ENCODE measurements at regions not wholly inside any gene's neighbourhood (a gene's known extent, or its start where the extent isn't known, plus 50 kb on each side); places are given as distances from the start of the nearest gene placed in this dataset.

DNA sequence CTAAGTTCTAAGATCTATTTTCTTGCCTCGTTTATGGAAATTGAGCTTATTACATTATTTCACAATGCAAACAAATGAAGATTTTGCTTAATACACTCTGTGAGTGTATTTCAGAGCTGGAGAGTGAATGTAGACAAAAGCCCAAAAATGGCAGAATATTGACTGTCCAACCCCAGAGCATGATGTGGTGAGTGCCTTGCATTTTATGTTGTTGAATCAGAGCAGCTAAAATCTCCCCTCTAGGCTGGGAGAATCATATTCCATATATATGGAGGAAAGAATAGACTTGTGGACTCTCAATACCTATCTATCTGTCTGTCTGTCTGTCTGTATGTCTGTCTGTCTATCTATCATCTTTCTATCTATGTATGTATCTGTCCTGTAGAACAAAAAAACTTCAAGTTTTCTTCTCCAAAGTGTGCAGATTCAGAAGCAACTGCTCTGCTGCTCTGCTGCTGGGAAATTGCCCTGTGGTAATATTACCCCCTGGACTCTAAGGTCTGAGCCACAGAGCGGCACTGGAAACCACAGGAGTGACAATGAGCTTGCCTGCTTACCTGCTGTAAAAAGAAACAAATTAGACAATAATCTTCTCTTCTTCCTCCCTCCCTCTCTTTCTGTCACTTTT, 209.4 kb upstream of the PRICKLE1 start:
- no peak overlapping the region for H3K27ac Mint-ChIP-seq

GRCh38 chr12:42794806-42795205, 205.3 kb upstream of the PRICKLE1 start:
- Histone ChIP-seq H3K9ac (no peak overlapping the region), H3K27ac (no peak overlapping the region), H2AFZ (replicated peaks) (no peak overlapping the region), H3K4me3 (no peak overlapping the region), H4K20me1 (ENCODE audit: low read depth) (no peaks in the 10 kb centered on the region), H3K27me3 (no peaks in the 10 kb centered on the region), H3K4me2 (no peak overlapping the region), H3K9me3 (ENCODE audit: low read depth) (no peaks in the 10 kb centered on the region), H3F3A (ENCODE audit: low read depth) (no peaks in the 10 kb centered on the region), H3K4me1 (no peaks in the 10 kb centered on the region), H3K79me2 (ENCODE audit: low read depth) (no peaks in the 10 kb centered on the region), H3K36me3 (no peaks in the 10 kb centered on the region)
- Mint-ChIP-seq H3K27me3 (ENCODE audit: insufficient read depth, low read depth) (no peaks in the 10 kb centered on the region), H3K36me3 (no peaks in the 10 kb centered on the region), H3K4me1 (peaks cover 15% of the 10 kb centered on the region), H3K4me3 (no peak overlapping the region), H3K27ac (no peak overlapping the region), H3K9me3 (no peaks in the 10 kb centered on the region)
- no peak for TF ChIP-seq EZH2 (IDR thresholded peaks at IDR 0.05)
- TF ChIP-seq EZH2phosphoT487 (IDR thresholded peaks at IDR 0.05): no peak
- TF ChIP-seq, protein P1, sequence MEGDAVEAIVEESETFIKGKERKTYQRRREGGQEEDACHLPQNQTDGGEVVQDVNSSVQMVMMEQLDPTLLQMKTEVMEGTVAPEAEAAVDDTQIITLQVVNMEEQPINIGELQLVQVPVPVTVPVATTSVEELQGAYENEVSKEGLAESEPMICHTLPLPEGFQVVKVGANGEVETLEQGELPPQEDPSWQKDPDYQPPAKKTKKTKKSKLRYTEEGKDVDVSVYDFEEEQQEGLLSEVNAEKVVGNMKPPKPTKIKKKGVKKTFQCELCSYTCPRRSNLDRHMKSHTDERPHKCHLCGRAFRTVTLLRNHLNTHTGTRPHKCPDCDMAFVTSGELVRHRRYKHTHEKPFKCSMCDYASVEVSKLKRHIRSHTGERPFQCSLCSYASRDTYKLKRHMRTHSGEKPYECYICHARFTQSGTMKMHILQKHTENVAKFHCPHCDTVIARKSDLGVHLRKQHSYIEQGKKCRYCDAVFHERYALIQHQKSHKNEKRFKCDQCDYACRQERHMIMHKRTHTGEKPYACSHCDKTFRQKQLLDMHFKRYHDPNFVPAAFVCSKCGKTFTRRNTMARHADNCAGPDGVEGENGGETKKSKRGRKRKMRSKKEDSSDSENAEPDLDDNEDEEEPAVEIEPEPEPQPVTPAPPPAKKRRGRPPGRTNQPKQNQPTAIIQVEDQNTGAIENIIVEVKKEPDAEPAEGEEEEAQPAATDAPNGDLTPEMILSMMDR (IDR thresholded peaks at IDR 0.05): no peak
- DNase-seq (ENCODE audit: low spot score): no peak

More for the DNA sequence above, 209.4 kb upstream of the PRICKLE1 start:
- no peaks in the 10 kb centered on the region for H3K36me3 Mint-ChIP-seq
- H3K9me3 ChIP-seq (ENCODE audit: low read depth): no peaks in the 10 kb centered on the region
- H3K9me3 Mint-ChIP-seq: no peaks in the 10 kb centered on the region
- no peaks in the 10 kb centered on the region for H3K79me2 ChIP-seq (ENCODE audit: low read depth)
- no peak for DNase-seq (ENCODE audit: low spot score)
- no peak overlapping the region for H2AFZ ChIP-seq (replicated peaks)
- H3K4me1 ChIP-seq: no peaks in the 10 kb centered on the region
- H3K4me3 Mint-ChIP-seq: no peak overlapping the region
- H3K4me2 ChIP-seq: no peak overlapping the region
- H3K27ac ChIP-seq: no peak overlapping the region
- no peak overlapping the region for H3K4me3 ChIP-seq
- no peaks in the 10 kb centered on the region for H3K27me3 ChIP-seq
- no peaks in the 10 kb centered on the region for H3K27me3 Mint-ChIP-seq (ENCODE audit: insufficient read depth, low read depth)
- TF ChIP-seq, protein P1 (IDR thresholded peaks at IDR 0.05): no peak
- TF ChIP-seq EZH2 (IDR thresholded peaks at IDR 0.05) (no peak), EZH2phosphoT487 (IDR thresholded peaks at IDR 0.05) (no peak)
- no peaks in the 10 kb centered on the region for H3K4me1 Mint-ChIP-seq
- no peak overlapping the region for H3K9ac ChIP-seq
- H3K36me3 ChIP-seq: no peaks in the 10 kb centered on the region
- H3F3A ChIP-seq (ENCODE audit: low read depth): no peaks in the 10 kb centered on the region
- no peaks in the 10 kb centered on the region for H4K20me1 ChIP-seq (ENCODE audit: low read depth)

GRCh38 chr12:42793166-42793565, 203.6 kb upstream of the PRICKLE1 start:
- no peaks in the 10 kb centered on the region for H3K36me3 ChIP-seq
- Mint-ChIP-seq H3K27me3 (ENCODE audit: insufficient read depth, low read depth) (no peaks in the 10 kb centered on the region), H3K4me3 (no peak overlapping the region), H3K36me3 (no peaks in the 10 kb centered on the region), H3K4me1 (peaks cover 15% of the 10 kb centered on the region), H3K27ac (no peak overlapping the region), H3K9me3 (no peaks in the 10 kb centered on the region)
- no peak for DNase-seq (ENCODE audit: low spot score)
- no peaks in the 10 kb centered on the region for H3K27me3 ChIP-seq
- H2AFZ ChIP-seq (replicated peaks): no peak overlapping the region
- no peak overlapping the region for H3K4me3 ChIP-seq
- H3F3A ChIP-seq (ENCODE audit: low read depth): no peaks in the 10 kb centered on the region
- H3K9me3 ChIP-seq (ENCODE audit: low read depth): no peaks in the 10 kb centered on the region
- no peaks in the 10 kb centered on the region for H4K20me1 ChIP-seq (ENCODE audit: low read depth)
- no peak overlapping the region for H3K27ac ChIP-seq
- TF ChIP-seq, protein P1 (IDR thresholded peaks at IDR 0.05): no peak
- TF ChIP-seq EZH2phosphoT487 (IDR thresholded peaks at IDR 0.05): no peak
- TF ChIP-seq EZH2 (IDR thresholded peaks at IDR 0.05): no peak
- H3K9ac ChIP-seq: no peak overlapping the region
- H3K79me2 ChIP-seq (ENCODE audit: low read depth): no peaks in the 10 kb centered on the region
- H3K4me1 ChIP-seq: no peaks in the 10 kb centered on the region
- no peak overlapping the region for H3K4me2 ChIP-seq
